ENCODE measurements at regions not wholly inside any gene's neighbourhood (a gene's known extent, or its start where the extent isn't known, plus 50 kb on each side); places are given as distances from the start of the nearest gene placed in this dataset.

GRCh38 chr1:222991908-222992307 lies 151.1 kb downstream of the TLR5 start:
- TF ChIP-seq EP300 (IDR thresholded peaks at IDR 0.05; ENCODE audit: low read length) = no peak
- TF ChIP-seq CEBPG (CRISPR knock-in tag; IDR thresholded peaks at IDR 0.05) = no peak
- TF ChIP-seq CEBPG (tag; conservative IDR thresholded peaks at IDR 0.05 in 1 of 2, IDR thresholded peaks at IDR 0.05 in 1 of 2) = no peak
- no peak for TF ChIP-seq CTCF (IDR thresholded peaks at IDR 0.05 in 2 of 3, conservative IDR thresholded peaks at IDR 0.05 in 1 of 3; ENCODE audit: insufficient read depth in 2 of 3, low read depth in 1 of 3, low read length in 3 of 3)
- no peak for TF ChIP-seq ZNF398 (CRISPR knock-in tag; IDR thresholded peaks at IDR 0.05)
- no peak for TF ChIP-seq SP1 (CRISPR knock-in tag; IDR thresholded peaks at IDR 0.05)
